HPDE6-E6E7 (cell line): ENCODE measurements at regions not wholly inside any gene's neighbourhood (a gene's known extent, or its start where the extent isn't known, plus 50 kb on each side); places are given as distances from the start of the nearest gene placed in this dataset.

Source experiments
- DNase-seq: peaks from one replicate; pipeline ENCODE4 v3.0.0; 2011; ENCODE audit warnings: missing footprints; ENCODE audit errors: extremely low spot score

- no peak for DNase-seq
These were observed 465.4 kb downstream of the TMA16 start for GRCh38 chr4:163959932-163960331.

DNA sequence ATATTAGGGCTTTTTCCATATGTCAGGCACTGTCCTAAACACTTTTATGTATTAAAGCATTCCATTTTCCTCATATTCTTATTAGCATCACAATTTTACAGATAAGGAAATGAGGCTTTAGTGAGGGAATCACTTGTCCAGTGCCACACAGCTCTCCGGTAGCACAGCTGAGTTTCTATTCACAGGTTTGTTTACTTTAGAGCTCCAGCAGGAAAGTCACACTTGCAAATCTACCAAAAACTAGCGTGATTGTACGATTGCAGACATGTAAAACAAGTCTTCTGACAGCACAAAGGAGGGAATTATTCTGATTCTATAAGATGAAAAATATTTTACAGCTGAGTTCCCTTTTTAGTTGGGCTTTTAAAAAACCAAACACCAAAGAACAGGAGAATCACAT lies 472.1 kb downstream of the TMA16 start:
- DNase-seq: no peak

- no peak for DNase-seq
These were observed 472.8 kb downstream of the TMA16 start for GRCh38 chr4:163967263-163967662.

GRCh38 chr4:163967710-163968109 lies 473.2 kb downstream of the TMA16 start:
- DNase-seq: no peak

DNA sequence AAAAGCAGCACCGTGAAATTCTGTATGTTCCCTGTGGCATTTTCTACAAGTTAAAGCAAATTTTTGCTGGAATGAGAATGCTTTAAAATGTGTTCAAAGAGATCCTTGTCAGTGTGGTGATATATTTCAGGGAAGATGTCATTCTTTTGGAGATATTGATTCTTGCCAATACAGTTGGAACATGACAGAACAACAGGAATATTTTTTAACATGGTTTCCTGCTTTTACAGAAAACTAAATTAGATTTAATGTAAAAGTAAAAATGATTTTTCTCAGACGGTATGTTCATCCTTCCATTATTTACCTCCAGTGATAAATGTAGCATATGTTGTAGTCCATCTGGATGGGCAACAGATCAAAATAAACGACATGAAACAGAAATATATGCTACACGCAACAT lies 474.8 kb downstream of the TMA16 start:
- DNase-seq: no peak

DNA sequence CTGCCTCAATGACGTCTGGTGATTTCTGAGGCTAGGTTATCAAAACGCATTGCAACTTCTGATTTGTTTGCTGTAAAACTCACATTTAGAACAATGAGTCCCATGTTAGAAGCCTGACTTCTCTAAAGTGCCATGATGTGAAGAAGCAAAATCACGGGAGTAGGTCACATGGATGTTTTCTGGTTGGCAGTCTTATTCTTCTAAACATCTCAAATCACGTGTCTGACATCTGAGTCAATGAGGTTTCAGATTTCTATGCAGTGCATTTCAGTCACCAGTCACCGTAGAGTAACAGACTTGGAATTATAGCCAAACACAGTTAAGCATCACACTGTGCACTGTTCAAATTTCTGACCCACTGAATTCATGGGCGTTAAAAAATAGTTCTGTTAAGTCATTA lies 482.1 kb downstream of the TMA16 start:
- no peak for DNase-seq

- no peak for DNase-seq
These were observed 493.9 kb downstream of the TMA16 start for GRCh38 chr4:163988391-163988790.

GRCh38 chr4:163988865-163989264 lies 494.4 kb downstream of the TMA16 start:
- DNase-seq: no peak

GRCh38 chr4:163991298-163991865 lies 496.9 kb downstream of the TMA16 start:
- no peak for DNase-seq

DNA sequence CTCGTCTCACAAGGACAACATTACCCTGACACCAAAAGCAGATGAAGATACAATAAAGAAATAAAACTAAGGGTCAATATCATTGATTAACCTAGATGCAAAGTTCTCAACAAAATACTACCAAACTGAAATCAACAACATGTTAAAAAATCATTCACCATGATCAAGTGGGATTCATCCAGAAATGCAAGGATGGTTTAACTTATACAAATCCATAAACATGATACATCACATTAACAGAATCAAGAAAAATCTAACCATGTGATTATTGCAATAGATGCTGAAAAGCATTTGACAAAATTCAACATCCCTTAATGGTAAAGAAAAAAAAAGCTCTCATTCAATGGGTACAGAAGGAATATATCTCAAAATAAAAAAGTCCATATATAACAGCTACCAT lies 514.9 kb downstream of the TMA16 start:
- DNase-seq: no peak

GRCh38 chr4:164011791-164012190 lies 517.3 kb downstream of the TMA16 start:
- DNase-seq: no peak

- peak; percentile 33 for DNase-seq
These were observed 518.0 kb downstream of the TMA16 start for GRCh38 chr4:164012396-164013027.

GRCh38 chr4:164021947-164022346 lies 527.5 kb downstream of the TMA16 start:
- DNase-seq: no peak

DNA sequence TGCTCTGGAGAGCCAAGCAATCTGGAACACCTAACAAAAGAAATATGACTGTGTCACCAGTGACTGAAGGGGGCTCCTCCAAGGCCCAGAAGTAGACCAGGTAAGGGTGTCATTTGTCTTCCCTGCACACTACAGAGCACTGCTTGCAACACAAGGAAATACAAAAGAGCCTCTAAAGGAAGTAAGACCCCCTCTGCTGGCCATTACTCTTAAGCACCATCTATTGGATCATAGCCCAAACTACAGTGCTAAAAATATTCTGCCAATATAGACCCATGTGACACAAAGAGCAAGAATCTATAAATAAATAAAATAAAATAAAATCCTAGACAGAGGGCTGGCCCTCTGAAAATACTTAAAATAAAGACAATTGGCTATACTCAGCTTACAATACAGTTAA lies 528.7 kb downstream of the TMA16 start:
- DNase-seq: no peak

- DNase-seq: no peak
These were observed 533.3 kb downstream of the TMA16 start for GRCh38 chr4:164027805-164028204.

DNA sequence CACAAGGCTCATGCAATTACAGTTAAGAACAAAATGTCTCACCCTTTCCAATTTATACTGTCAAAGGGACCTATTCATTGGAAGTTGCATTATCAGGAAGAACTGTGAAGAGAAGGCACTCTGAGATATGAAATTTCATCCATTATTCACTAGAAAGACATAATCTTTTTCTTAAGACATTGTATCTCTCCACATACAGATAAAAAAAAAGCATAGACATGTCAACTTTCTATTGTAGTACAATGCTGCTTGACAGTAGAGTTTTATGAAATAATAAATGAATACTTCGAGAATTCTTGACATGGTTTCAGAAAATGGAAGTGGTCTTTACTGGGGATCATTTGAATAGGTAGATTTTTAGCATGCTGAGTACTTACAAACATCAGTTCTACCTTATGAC lies 545.0 kb downstream of the TMA16 start:
- no peak for DNase-seq

- no peak for DNase-seq
These were observed 562.1 kb downstream of the TMA16 start for GRCh38 chr4:164056426-164057142.

- no peak for DNase-seq
These were observed 564.4 kb downstream of the TMA16 start for GRCh38 chr4:164058776-164059445.

DNA sequence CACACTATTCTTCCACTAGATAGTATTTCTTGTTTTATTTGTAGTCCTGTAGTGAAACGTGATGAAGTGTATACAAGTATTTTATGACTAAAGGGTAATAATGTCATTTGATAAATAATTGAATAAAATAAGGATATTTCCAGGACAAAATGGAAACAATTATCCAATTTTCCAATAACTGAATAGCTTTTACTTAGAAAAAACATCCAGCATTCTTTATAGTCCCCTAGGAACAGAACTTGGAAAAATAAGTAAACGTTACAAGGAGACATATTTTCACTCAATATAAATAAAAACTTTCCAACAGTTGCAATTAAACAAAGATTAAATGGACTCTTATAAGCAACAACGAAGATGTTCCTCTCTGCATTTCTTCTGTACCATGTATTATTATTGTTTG lies 566.0 kb downstream of the TMA16 start:
- no peak for DNase-seq

- no peak for DNase-seq
These were observed 573.9 kb downstream of the TMA16 start for GRCh38 chr4:164068392-164068791.

GRCh38 chr4:164070625-164071024 lies 576.1 kb downstream of the TMA16 start:
- DNase-seq: no peak

- DNase-seq: no peak
These were observed 586.9 kb downstream of the TMA16 start for GRCh38 chr4:164081371-164081770.

DNA sequence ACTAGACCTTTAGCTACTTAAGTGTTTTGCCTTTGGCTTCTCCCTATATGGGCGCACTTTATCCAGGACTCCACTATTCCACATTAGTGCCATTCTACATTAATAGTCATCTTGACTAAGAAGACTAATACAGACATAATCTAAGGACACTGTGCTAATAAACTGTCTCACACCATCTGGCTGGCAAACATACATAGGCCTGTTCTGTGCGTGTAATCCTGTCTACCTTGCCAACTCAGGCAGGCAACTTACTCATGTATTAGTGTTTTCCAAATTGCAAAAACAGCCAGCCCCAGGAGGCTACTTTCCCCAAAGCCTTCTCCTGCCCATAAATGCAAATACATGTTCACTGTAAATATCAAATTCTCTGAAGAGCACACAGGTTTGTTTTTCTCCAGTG lies 587.3 kb downstream of the TMA16 start:
- DNase-seq: no peak
